ENCODE measurements at regions not wholly inside any gene's neighbourhood (a gene's known extent, or its start where the extent isn't known, plus 50 kb on each side); places are given as distances from the start of the nearest gene placed in this dataset.

GRCh38 chr16:51426276-51426675, 275.2 kb upstream of the SALL1 start:
- intact Hi-C loops (cut with DNase I; ENCODE audit: low total_unique reads), result no loop called here
- H3K27me3 ChIP-seq, result no peaks in the 10 kb centered on the region
- H3K9me3 ChIP-seq, result no peaks in the 10 kb centered on the region
- H3K36me3 ChIP-seq, result no peaks in the 10 kb centered on the region
- TF ChIP-seq POLR2A (IDR thresholded peaks at IDR 0.05) (no peak), POLR2AphosphoS5 (IDR thresholded peaks at IDR 0.05) (no peak)
- TF ChIP-seq, protein P1, sequence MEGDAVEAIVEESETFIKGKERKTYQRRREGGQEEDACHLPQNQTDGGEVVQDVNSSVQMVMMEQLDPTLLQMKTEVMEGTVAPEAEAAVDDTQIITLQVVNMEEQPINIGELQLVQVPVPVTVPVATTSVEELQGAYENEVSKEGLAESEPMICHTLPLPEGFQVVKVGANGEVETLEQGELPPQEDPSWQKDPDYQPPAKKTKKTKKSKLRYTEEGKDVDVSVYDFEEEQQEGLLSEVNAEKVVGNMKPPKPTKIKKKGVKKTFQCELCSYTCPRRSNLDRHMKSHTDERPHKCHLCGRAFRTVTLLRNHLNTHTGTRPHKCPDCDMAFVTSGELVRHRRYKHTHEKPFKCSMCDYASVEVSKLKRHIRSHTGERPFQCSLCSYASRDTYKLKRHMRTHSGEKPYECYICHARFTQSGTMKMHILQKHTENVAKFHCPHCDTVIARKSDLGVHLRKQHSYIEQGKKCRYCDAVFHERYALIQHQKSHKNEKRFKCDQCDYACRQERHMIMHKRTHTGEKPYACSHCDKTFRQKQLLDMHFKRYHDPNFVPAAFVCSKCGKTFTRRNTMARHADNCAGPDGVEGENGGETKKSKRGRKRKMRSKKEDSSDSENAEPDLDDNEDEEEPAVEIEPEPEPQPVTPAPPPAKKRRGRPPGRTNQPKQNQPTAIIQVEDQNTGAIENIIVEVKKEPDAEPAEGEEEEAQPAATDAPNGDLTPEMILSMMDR (IDR thresholded peaks at IDR 0.05), result no peak
- no peak overlapping the region for H3K27ac ChIP-seq
- H3K4me1 ChIP-seq, result no peaks in the 10 kb centered on the region
- no peak overlapping the region for H3K4me3 ChIP-seq
- DNase-seq (ENCODE audit: low spot score in 2 of 2), result no peak

DNA sequence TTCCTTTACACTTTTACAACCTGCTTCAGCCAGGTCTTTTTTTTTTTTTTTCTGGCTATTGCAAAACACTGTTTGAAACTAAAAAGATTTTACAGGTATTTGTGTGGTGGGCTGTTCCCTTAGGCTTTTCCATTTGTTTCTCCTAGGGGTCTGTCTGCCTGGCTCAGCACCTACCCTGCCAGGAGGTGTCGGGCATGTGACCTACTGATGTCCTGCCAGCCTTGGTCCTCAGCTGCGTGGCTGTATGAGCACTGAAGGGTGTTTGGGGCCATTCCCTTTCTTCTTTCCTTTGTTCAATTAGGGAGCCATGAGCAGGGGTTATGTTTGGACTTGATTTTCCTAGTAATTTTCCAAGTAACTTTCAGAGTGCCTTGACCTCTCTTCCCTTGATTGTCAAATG, 269.2 kb upstream of the SALL1 start:
- Histone ChIP-seq H3K36me3 (no peaks in the 10 kb centered on the region), H3K9me3 (no peaks in the 10 kb centered on the region), H3K4me3 (no peak overlapping the region), H3K27ac (no peak overlapping the region), H3K27me3 (no peaks in the 10 kb centered on the region), H3K4me1 (no peaks in the 10 kb centered on the region)
- no peak for DNase-seq (ENCODE audit: low spot score in 2 of 2)
- intact Hi-C loops (cut with DNase I; ENCODE audit: low total_unique reads), result no loop called here
- no peak for TF ChIP-seq POLR2AphosphoS5 (IDR thresholded peaks at IDR 0.05)
- no peak for TF ChIP-seq POLR2A (IDR thresholded peaks at IDR 0.05)
- TF ChIP-seq, protein P1 (IDR thresholded peaks at IDR 0.05), result no peak

DNA sequence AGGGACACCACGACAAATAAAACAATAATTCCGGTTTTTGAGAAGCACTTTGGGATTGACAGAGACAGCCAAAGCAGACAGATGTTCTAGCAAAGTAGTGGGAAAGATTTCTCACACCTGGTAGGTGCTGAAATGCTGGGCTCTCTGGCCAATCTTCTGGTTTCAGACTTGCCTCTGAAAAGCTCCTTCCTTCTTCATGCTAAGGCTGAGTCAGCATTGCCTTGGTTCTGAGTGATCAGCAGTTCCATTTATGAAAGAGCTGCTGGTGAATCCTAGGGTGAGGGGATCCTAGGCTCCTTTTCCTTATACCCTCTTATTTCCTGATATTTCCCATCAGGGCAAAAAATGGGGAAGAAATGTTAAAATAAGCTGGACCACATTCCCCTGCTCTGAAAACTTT, 268.7 kb upstream of the SALL1 start:
- TF ChIP-seq POLR2A (IDR thresholded peaks at IDR 0.05) (no peak), POLR2AphosphoS5 (IDR thresholded peaks at IDR 0.05) (no peak)
- TF ChIP-seq, protein P1 (IDR thresholded peaks at IDR 0.05), result no peak
- intact Hi-C loops (cut with DNase I; ENCODE audit: low total_unique reads), result no loop called here
- H3K4me1 ChIP-seq, result no peaks in the 10 kb centered on the region
- H3K27me3 ChIP-seq, result peaks cover 0 to 2% of the 10 kb centered on the region in 2 donors
- no peaks in the 10 kb centered on the region for H3K9me3 ChIP-seq
- no peak overlapping the region for H3K4me3 ChIP-seq
- DNase-seq (ENCODE audit: low spot score in 2 of 2), result no peak
- no peak overlapping the region for H3K27ac ChIP-seq
- no peaks in the 10 kb centered on the region for H3K36me3 ChIP-seq

DNA sequence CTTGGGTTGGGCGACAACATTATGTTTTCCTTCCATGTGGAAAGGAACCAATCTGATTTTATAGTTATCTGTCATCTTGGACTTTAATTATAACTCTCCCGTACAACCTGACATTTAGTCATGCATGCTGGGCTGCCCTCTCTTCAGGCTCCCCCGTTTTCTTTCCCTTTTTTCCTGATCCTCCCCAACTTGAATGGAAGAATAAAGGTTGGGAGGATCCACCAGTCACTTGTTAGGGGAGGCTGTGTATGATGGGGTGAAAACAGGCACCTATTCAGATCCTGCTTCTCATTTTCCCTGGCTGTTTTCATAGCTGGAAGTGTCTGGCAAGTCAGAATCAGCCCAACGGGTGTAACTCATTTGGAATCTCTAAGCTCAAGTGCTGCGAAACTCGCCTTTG, 267.2 kb upstream of the SALL1 start:
- H3K27me3 ChIP-seq, result peaks cover 0 to 4% of the 10 kb centered on the region in 2 donors
- intact Hi-C loops (cut with DNase I; ENCODE audit: low total_unique reads), result no loop called here
- TF ChIP-seq, protein P1 (IDR thresholded peaks at IDR 0.05), result no peak
- no peak for TF ChIP-seq POLR2AphosphoS5 (IDR thresholded peaks at IDR 0.05)
- no peak overlapping the region for H3K4me3 ChIP-seq
- DNase-seq (ENCODE audit: low spot score in 2 of 2), result no peak
- no peaks in the 10 kb centered on the region for H3K9me3 ChIP-seq
- H3K4me1 ChIP-seq, result no peaks in the 10 kb centered on the region
- no peaks in the 10 kb centered on the region for H3K36me3 ChIP-seq
- H3K27ac ChIP-seq, result no peak overlapping the region

GRCh38 chr16:51416926-51417325, 265.9 kb upstream of the SALL1 start:
- Histone ChIP-seq H3K36me3 (no peaks in the 10 kb centered on the region), H3K4me3 (no peak overlapping the region), H3K9me3 (no peaks in the 10 kb centered on the region), H3K4me1 (no peaks in the 10 kb centered on the region), H3K27me3 (peaks cover 0 to 10% of the 10 kb centered on the region in 2 donors), H3K27ac (no peak overlapping the region)
- no peak for DNase-seq (ENCODE audit: low spot score in 2 of 2)
- intact Hi-C loops (cut with DNase I; ENCODE audit: low total_unique reads), result no loop called here
- TF ChIP-seq POLR2AphosphoS5 (IDR thresholded peaks at IDR 0.05), result no peak
- TF ChIP-seq POLR2A (IDR thresholded peaks at IDR 0.05), result no peak
- TF ChIP-seq, protein P1 (IDR thresholded peaks at IDR 0.05), result no peak

All from breast epithelium (tissue), 4 donors.